NCI-H2107 treated with DMSO at 0.1 percent for 48 hours (cell line): ENCODE measurements at regions not wholly inside any gene's neighbourhood (a gene's known extent, or its start where the extent isn't known, plus 50 kb on each side); places are given as distances from the start of the nearest gene placed in this dataset.

Source experiments
- DNase-seq: peaks from one replicate; lab custom pipeline; 2025; ENCODE audit not compliant: unreplicated experiment; lab: John Stamatoyannopoulos, UW

- DNase-seq, result no peak
Observed at GRCh38 chr6:105622226-105622625, 219.3 kb upstream of the PREP start.

GRCh38 chr6:105621564-105622175, 218.8 kb upstream of the PREP start:
- no peak for DNase-seq

GRCh38 chr6:105620878-105621277, 218.0 kb upstream of the PREP start:
- DNase-seq, result no peak

- no peak for DNase-seq
Observed at GRCh38 chr6:105619971-105620741, 217.3 kb upstream of the PREP start.

- DNase-seq, result no peak
Observed at GRCh38 chr6:105618247-105618646, 215.4 kb upstream of the PREP start.

- DNase-seq, result no peak
Observed at GRCh38 chr6:105616521-105616920, 213.6 kb upstream of the PREP start.

GRCh38 chr6:105611606-105612005, 208.7 kb upstream of the PREP start:
- no peak for DNase-seq

- no peak for DNase-seq
Observed at GRCh38 chr6:105609375-105609991, 206.6 kb upstream of the PREP start.

GRCh38 chr6:105608711-105609374, 206.0 kb upstream of the PREP start:
- no peak for DNase-seq

- DNase-seq, result no peak
Observed at GRCh38 chr6:105607636-105608621, 205.0 kb upstream of the PREP start.

- DNase-seq, result no peak
Observed at GRCh38 chr6:105606831-105607463, 204.1 kb upstream of the PREP start.

GRCh38 chr6:105604587-105604884, 201.7 kb upstream of the PREP start:
- no peak for DNase-seq

- DNase-seq, result no peak
Observed at GRCh38 chr6:105603788-105604586, 201.1 kb upstream of the PREP start.

GRCh38 chr6:105601541-105602236, 198.8 kb upstream of the PREP start:
- no peak for DNase-seq

- no peak for DNase-seq
Observed at GRCh38 chr6:105600336-105601260, 197.7 kb upstream of the PREP start.

- DNase-seq, result no peak
Observed at GRCh38 chr6:105598264-105598663, 195.4 kb upstream of the PREP start.

GRCh38 chr6:105596284-105596755, 193.4 kb upstream of the PREP start:
- DNase-seq, result no peak

GRCh38 chr6:105595829-105596228, 192.9 kb upstream of the PREP start:
- DNase-seq, result no peak
